ENCODE measurements at regions not wholly inside any gene's neighbourhood (a gene's known extent, or its start where the extent isn't known, plus 50 kb on each side); places are given as distances from the start of the nearest gene placed in this dataset.

- Histone ChIP-seq H3K9me3 (ENCODE audit: control insufficient read depth in 4 of 4, insufficient read depth in 3 of 4, low read length in 3 of 4) (peaks cover 0 to 2% (median 0%) of the 10 kb centered on the region in 4 donors), H3K36me3 (ENCODE audit: control insufficient read depth in 4 of 4, insufficient read depth in 4 of 4, low read length in 4 of 4) (no peaks in the 10 kb centered on the region), H3K9ac (ENCODE audit: insufficient read depth in 1 of 2, low read length in 2 of 2) (no peak overlapping the region), H3K4me3 (no peak overlapping the region), H3K27me3 (ENCODE audit: control insufficient read depth in 3 of 3, insufficient read depth in 3 of 3, low read length in 2 of 3) (peaks cover 0 to 60% (median 55%) of the 10 kb centered on the region in 3 donors), H3K27ac (ENCODE audit: low read depth in 1 of 2, low read length in 1 of 2) (no peak overlapping the region), H3K4me1 (ENCODE audit: control insufficient read depth in 5 of 5, insufficient read depth in 5 of 5, low read length in 5 of 5) (peaks cover 0 to 9% (median 4%) of the 10 kb centered on the region in 5 donors)
- DNase-seq (no peak), ATAC-seq (ENCODE audit: insufficient read depth, low FRiP score) (no peak)
- TF ChIP-seq CTCF (IDR thresholded peaks at IDR 0.05; ENCODE audit: control extremely low read depth, extremely low read depth) = no peak
- whole genome bisulfite sequencing, 2 donors = 85 to 91% methylated on average over 6 of the region's 6 CpGs
These were observed 54.0 kb upstream of the MGMT start for GRCh38 chr10:129413024-129413423.

DNA sequence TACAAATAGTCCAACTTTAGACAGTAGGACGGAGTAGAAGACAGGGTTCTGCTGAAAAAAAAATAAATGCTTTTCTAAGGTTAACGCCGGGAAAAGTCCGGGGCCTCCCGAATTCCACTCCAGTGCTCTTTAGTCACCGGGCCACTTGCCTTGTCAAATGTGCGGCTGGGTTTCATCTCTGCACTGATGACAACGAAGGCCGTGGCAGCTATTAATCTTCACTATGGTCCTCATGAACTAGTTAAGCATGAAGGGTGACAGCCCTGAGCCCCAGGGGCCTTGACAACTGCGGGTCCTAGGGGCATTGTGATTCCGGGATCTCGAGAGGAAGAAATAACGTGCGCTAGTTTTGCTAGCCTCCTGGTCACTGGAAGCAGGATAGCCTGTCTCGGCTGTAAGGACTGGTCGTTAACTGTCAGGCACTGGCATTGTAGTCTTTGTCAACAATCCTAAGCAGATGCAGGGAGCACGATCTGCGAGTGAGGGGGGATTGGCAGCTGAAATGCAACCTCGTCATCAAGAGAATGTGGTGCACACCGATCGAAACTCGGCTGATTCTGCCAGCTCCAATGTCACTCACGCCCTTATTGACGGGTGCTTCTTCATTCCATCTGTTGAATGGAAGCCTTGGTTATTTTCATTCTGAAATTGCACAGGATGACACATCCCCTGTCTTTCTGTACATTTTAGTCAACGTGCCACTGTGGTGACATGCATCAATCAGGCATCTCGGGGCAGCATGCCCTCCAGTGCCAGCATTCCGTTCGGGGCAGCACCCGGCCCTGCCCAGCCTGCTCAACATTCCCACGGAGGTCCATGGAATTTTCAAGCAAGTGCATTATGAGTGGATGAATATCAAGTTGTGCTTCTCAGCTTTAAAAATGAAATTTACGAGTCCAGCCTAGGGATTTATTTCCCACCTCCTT lies 51.6 kb upstream of the MGMT start:
- 81 to 89% methylated on average over 31 of the region's 31 CpGs for WGBS, 2 donors
- H3K9me3 ChIP-seq (ENCODE audit: control insufficient read depth in 4 of 4, insufficient read depth in 3 of 4, low read length in 3 of 4) = peaks cover 0 to 2% (median 0%) of the 10 kb centered on the region in 4 donors
- no peak for ATAC-seq (ENCODE audit: insufficient read depth, low FRiP score)
- H3K36me3 ChIP-seq (ENCODE audit: control insufficient read depth in 4 of 4, insufficient read depth in 4 of 4, low read length in 4 of 4) = no peaks in the 10 kb centered on the region
- no peak for TF ChIP-seq CTCF (IDR thresholded peaks at IDR 0.05; ENCODE audit: control extremely low read depth, extremely low read depth)
- no peak overlapping the region for H3K9ac ChIP-seq (ENCODE audit: insufficient read depth in 1 of 2, low read length in 2 of 2)
- DNase-seq = no peak
- H3K27me3 ChIP-seq (ENCODE audit: control insufficient read depth in 3 of 3, insufficient read depth in 3 of 3, low read length in 2 of 3) = peaks cover 0 to 69% (median 65%) of the 10 kb centered on the region in 3 donors
- peaks cover 0 to 11% (median 4%) of the 10 kb centered on the region in 5 donors for H3K4me1 ChIP-seq (ENCODE audit: control insufficient read depth in 5 of 5, insufficient read depth in 5 of 5, low read length in 5 of 5)
- no peak overlapping the region for H3K4me3 ChIP-seq
- no peak overlapping the region for H3K27ac ChIP-seq (ENCODE audit: low read depth in 1 of 2, low read length in 1 of 2)

DNA sequence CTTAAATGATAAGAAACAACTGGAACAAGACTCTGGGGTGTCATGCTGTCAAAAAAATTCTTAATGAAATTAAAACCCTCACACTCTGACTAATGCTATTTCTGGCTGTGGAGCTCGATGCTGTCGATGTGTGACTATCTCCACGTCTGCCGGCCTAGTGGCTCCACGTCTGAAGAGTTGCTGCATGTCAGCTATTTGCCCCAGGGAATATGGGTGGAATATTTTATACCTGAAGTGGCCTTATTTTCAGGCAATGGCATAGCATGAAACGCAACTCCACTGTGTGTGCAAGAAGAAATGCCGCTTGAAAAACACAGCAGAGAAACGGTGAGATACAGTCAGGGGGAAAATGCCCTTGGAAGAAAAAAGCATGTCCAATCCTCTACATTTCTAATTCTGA lies 50.9 kb upstream of the MGMT start:
- WGBS, 2 donors = 89 to 93% methylated on average over 8 of the region's 8 CpGs
- no peak overlapping the region for H3K27ac ChIP-seq (ENCODE audit: low read depth in 1 of 2, low read length in 1 of 2)
- H3K27me3 ChIP-seq (ENCODE audit: control insufficient read depth in 3 of 3, insufficient read depth in 3 of 3, low read length in 2 of 3) = peaks cover 0 to 64% (median 63%) of the 10 kb centered on the region in 3 donors
- no peak overlapping the region for H3K9ac ChIP-seq (ENCODE audit: insufficient read depth in 1 of 2, low read length in 2 of 2)
- H3K9me3 ChIP-seq (ENCODE audit: control insufficient read depth in 4 of 4, insufficient read depth in 3 of 4, low read length in 3 of 4) = peaks cover 0 to 2% (median 0%) of the 10 kb centered on the region in 4 donors
- DNase-seq (no peak), ATAC-seq (ENCODE audit: insufficient read depth, low FRiP score) (no peak)
- no peaks in the 10 kb centered on the region for H3K36me3 ChIP-seq (ENCODE audit: control insufficient read depth in 4 of 4, insufficient read depth in 4 of 4, low read length in 4 of 4)
- no peak overlapping the region for H3K4me3 ChIP-seq
- H3K4me1 ChIP-seq (ENCODE audit: control insufficient read depth in 5 of 5, insufficient read depth in 5 of 5, low read length in 5 of 5) = peaks cover 0 to 11% (median 4%) of the 10 kb centered on the region in 5 donors
- TF ChIP-seq CTCF (IDR thresholded peaks at IDR 0.05; ENCODE audit: control extremely low read depth, extremely low read depth) = no peak

Data from lung (tissue), 11 donors.